ENCODE measurements at regions not wholly inside any gene's neighbourhood (a gene's known extent, or its start where the extent isn't known, plus 50 kb on each side); places are given as distances from the start of the nearest gene placed in this dataset.
A peak's percentile ranks its signal among the peaks of the same experiment; 100 is the strongest.

- H3K4me3 ChIP-seq (ENCODE audit: low read depth, low read length), result no peak overlapping the region
- no peak for TF ChIP-seq CTCF (IDR thresholded peaks at IDR 0.05; ENCODE audit: insufficient read depth, low read length)
- DNase-seq (ENCODE audit: low read depth), result no peak
Measured at GRCh38 chr6:27679308-27679963, 206.5 kb upstream of the ZNF184 start.

GRCh38 chr6:27678469-27678868, 205.6 kb upstream of the ZNF184 start:
- TF ChIP-seq CTCF (IDR thresholded peaks at IDR 0.05; ENCODE audit: insufficient read depth, low read length), result no peak
- no peak for DNase-seq (ENCODE audit: low read depth)
- no peak overlapping the region for H3K4me3 ChIP-seq (ENCODE audit: low read depth, low read length)

- no peak for DNase-seq (ENCODE audit: low read depth)
- TF ChIP-seq CTCF (IDR thresholded peaks at IDR 0.05; ENCODE audit: insufficient read depth, low read length), result no peak
- no peak overlapping the region for H3K4me3 ChIP-seq (ENCODE audit: low read depth, low read length)
Measured at GRCh38 chr6:27674882-27675281, 202.0 kb upstream of the ZNF184 start.

GRCh38 chr6:27672113-27672799, 199.4 kb upstream of the ZNF184 start:
- DNase-seq (ENCODE audit: low read depth), result peak; percentile 40
- no peak for TF ChIP-seq CTCF (IDR thresholded peaks at IDR 0.05; ENCODE audit: insufficient read depth, low read length)
- H3K4me3 ChIP-seq (ENCODE audit: low read depth, low read length), result no peak overlapping the region

- TF ChIP-seq CTCF (IDR thresholded peaks at IDR 0.05; ENCODE audit: insufficient read depth, low read length), result no peak
- no peak for DNase-seq (ENCODE audit: low read depth)
- peak overlapping the region; percentile 31 for H3K4me3 ChIP-seq (ENCODE audit: low read depth, low read length)
Measured at GRCh38 chr6:27669624-27670301, 196.9 kb upstream of the ZNF184 start.

GRCh38 chr6:27669295-27669623, 196.4 kb upstream of the ZNF184 start:
- DNase-seq (ENCODE audit: low read depth), result peak; percentile 15
- TF ChIP-seq CTCF (IDR thresholded peaks at IDR 0.05; ENCODE audit: insufficient read depth, low read length), result no peak
- peak overlapping the region; percentile 31 for H3K4me3 ChIP-seq (ENCODE audit: low read depth, low read length)
